GM23338 (cell line): ENCODE measurements at regions not wholly inside any gene's neighbourhood (a gene's known extent, or its start where the extent isn't known, plus 50 kb on each side); places are given as distances from the start of the nearest gene placed in this dataset.

ENCODE experiments used
- ATAC-seq: fragments of 200-7000 bp; cut with Tn5 transposase; 3 replicates; pipeline ENCODE4 v1.9.1; 2020
- DNase-seq: peaks from one replicate; pipeline ENCODE4 v3.0.0-alpha.2; 2015; ENCODE audit warnings: low spot score
- H2AFZ ChIP-seq: fragments of 200-600 bp; sonication (generic); 2 replicates; pipeline ENCODE4 v1.8.0; 2016; ENCODE audit warnings: antibody characterized with exemption, mild to moderate bottlenecking, moderate library complexity
- H3F3A ChIP-seq: fragments of 200-600 bp; sonication (generic); replicated peaks from 2 replicates; pipeline ENCODE4 v1.8.0; 2017; ENCODE audit warnings: antibody characterized with exemption, mixed run types, low read depth
- H3K27ac ChIP-seq: fragments of 200-600 bp; sonication (generic); 2 replicates; pipeline ENCODE4 v1.6.1; 2016; ENCODE audit warnings: low read depth
- H3K27me3 ChIP-seq: fragments of 200-600 bp; sonication (generic); 2 replicates; pipeline ENCODE4 v1.8.0; 2016; ENCODE audit warnings: mild to moderate bottlenecking, mixed run types, moderate library complexity; ENCODE audit not compliant: insufficient read depth
- H3K36me3 ChIP-seq: fragments of 200-600 bp; sonication (generic); 2 replicates; pipeline ENCODE4 v1.8.0; 2016; ENCODE audit warnings: mild to moderate bottlenecking; ENCODE audit not compliant: insufficient read depth
- H3K4me1 ChIP-seq: fragments of 200-600 bp; sonication (generic); 2 replicates; pipeline ENCODE4 v1.8.0; 2016; ENCODE audit warnings: mild to moderate bottlenecking, moderate library complexity; ENCODE audit not compliant: insufficient read depth
- H3K4me2 ChIP-seq: fragments of 200-600 bp; sonication (generic); 2 replicates; pipeline ENCODE4 v1.7.1; 2017; ENCODE audit warnings: mixed run types
- H3K4me3 ChIP-seq: fragments of 200-600 bp; sonication (generic); 2 replicates; pipeline ENCODE4 v1.6.1; 2016; ENCODE audit warnings: mixed run types
- H3K79me2 ChIP-seq: fragments of 200-600 bp; sonication (generic); replicated peaks from 2 replicates; pipeline ENCODE4 v1.8.0; 2017; ENCODE audit warnings: mild to moderate bottlenecking; ENCODE audit not compliant: insufficient read depth
- H3K9me2 ChIP-seq: fragments of 200-600 bp; sonication (generic); 2 replicates; pipeline ENCODE4 v1.8.0; 2017; ENCODE audit not compliant: insufficient read depth
- H4K20me1 ChIP-seq: fragments of 200-600 bp; sonication (generic); replicated peaks from 2 replicates; pipeline ENCODE4 v1.8.0; 2017; ENCODE audit warnings: mild to moderate bottlenecking; ENCODE audit not compliant: insufficient read depth
- H3K27ac Mint-ChIP-seq: 2 replicates; pipeline ENCODE4 v1.8.0; 2020; ENCODE audit warnings: inconsistent platforms, mild to moderate bottlenecking, moderate library complexity, mixed read lengths
- H3K27me3 Mint-ChIP-seq: 3 replicates; pipeline ENCODE4 v1.8.0; 2022; ENCODE audit warnings: low read depth, mild to moderate bottlenecking, moderate library complexity, mixed read lengths, inconsistent platforms; ENCODE audit not compliant: insufficient read depth, poor library complexity
- H3K36me3 Mint-ChIP-seq: 3 replicates; pipeline ENCODE4 v1.8.0; 2021; ENCODE audit warnings: low read depth, mild to moderate bottlenecking, inconsistent platforms, moderate library complexity, mixed read lengths
- H3K4me1 Mint-ChIP-seq: 3 replicates; pipeline ENCODE4 v1.8.0; 2020; ENCODE audit warnings: mild to moderate bottlenecking, inconsistent platforms, mixed read lengths
- H3K4me3 Mint-ChIP-seq: 3 replicates; pipeline ENCODE4 v1.8.0; 2021; ENCODE audit warnings: moderate library complexity, mild to moderate bottlenecking, inconsistent platforms, mixed read lengths
- H3K9me3 Mint-ChIP-seq: 3 replicates; pipeline ENCODE4 v1.8.0; 2020; ENCODE audit warnings: moderate library complexity, mild to moderate bottlenecking, inconsistent platforms, mixed read lengths
- CTCF ChIP-seq, 2 experiments: fragments of 200-600 bp in 1 of 2; sonication (generic) in 1 of 2; conservative IDR thresholded peaks; 2 replicates each; pipeline versions ENCODE4 v1.5.1 to v1.6.1; 2016 to 2017; ENCODE audit warnings: antibody characterized with exemption in 2 of 2, low read depth in 2 of 2, mild to moderate bottlenecking in 2 of 2, moderate library complexity in 1 of 2
- EZH2 ChIP-seq: fragments of 200-600 bp; sonication (generic); IDR thresholded peaks from one replicate; pipeline ENCODE4 v1.8.0; 2017; ENCODE audit warnings: antibody characterized with exemption, mild to moderate bottlenecking, low read depth; ENCODE audit not compliant: unreplicated experiment
- EZH2phosphoT487 ChIP-seq: fragments of 200-600 bp; sonication (generic); IDR thresholded peaks from one replicate; pipeline ENCODE4 v1.8.1; 2018; ENCODE audit warnings: antibody characterized with exemption; ENCODE audit not compliant: unreplicated experiment
- JUNB ChIP-seq: IDR thresholded peaks from one replicate; pipeline ENCODE4 v1.6.1; 2016; ENCODE audit warnings: antibody characterized with exemption; ENCODE audit not compliant: unreplicated experiment
- NANOG ChIP-seq: IDR thresholded peaks from 2 replicates; pipeline ENCODE4 v1.6.1; 2016; ENCODE audit warnings: antibody characterized with exemption, borderline replicate concordance
- POLR2AphosphoS5 ChIP-seq: IDR thresholded peaks from 2 replicates; pipeline ENCODE4 v1.6.1; 2016; ENCODE audit warnings: antibody characterized with exemption, low read depth
- REST ChIP-seq: IDR thresholded peaks from one replicate; pipeline ENCODE4 v1.6.1; 2018; ENCODE audit warnings: antibody characterized with exemption; ENCODE audit not compliant: unreplicated experiment
- STAT1 ChIP-seq: IDR thresholded peaks from one replicate; pipeline ENCODE4 v1.6.1; 2016; ENCODE audit warnings: antibody characterized with exemption; ENCODE audit not compliant: unreplicated experiment
- ZNF114 ChIP-seq: fragments of 250-450 bp; sonication (Bioruptor Pico); IDR thresholded peaks from 2 replicates; pipeline ENCODE4 v1.5.0; 2020; ENCODE audit warnings: mild to moderate bottlenecking, moderate library complexity
- ZNF331 ChIP-seq: fragments of 250-450 bp; sonication (Bioruptor Pico); IDR thresholded peaks from 2 replicates; pipeline ENCODE4 v1.5.0; 2020; ENCODE audit warnings: low read depth, mild to moderate bottlenecking, moderate library complexity
- TF ChIP-seq, protein P1 (sequence below): IDR thresholded peaks from 2 replicates; pipeline ENCODE4 v1.6.1; 2016; ENCODE audit warnings: antibody characterized with exemption

DNA sequence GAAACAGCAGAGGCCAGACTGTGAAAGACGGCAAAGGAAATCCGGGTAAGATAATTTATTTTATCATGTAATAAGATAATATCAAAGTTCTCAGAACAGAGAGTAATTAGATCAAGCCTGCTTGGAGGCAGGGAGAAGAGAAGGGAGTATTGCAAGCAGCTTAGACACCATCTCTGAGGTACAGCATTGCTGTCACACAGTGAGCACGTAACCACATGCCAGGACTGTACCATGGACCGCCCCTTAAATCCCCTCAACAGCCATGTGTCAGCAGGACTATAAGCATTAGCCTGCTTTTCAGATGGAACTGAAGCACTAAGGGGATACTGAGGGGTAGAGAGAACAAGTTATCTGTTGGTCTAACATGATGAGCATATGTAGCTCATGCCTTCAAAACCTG is 141.5 kb downstream of the C6orf118 start (continued):
- TF ChIP-seq REST: no peak
- TF ChIP-seq, protein P1, sequence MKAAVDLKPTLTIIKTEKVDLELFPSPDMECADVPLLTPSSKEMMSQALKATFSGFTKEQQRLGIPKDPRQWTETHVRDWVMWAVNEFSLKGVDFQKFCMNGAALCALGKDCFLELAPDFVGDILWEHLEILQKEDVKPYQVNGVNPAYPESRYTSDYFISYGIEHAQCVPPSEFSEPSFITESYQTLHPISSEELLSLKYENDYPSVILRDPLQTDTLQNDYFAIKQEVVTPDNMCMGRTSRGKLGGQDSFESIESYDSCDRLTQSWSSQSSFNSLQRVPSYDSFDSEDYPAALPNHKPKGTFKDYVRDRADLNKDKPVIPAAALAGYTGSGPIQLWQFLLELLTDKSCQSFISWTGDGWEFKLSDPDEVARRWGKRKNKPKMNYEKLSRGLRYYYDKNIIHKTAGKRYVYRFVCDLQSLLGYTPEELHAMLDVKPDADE: no peak
- TF ChIP-seq ZNF114 (CRISPR knock-in tag): no peak
- no peak for TF ChIP-seq JUNB
- TF ChIP-seq EZH2: no peak
- TF ChIP-seq STAT1: no peak
- TF ChIP-seq CTCF (conservative IDR thresholded peaks at IDR 0.05; ENCODE audit: low read depth in 2 of 2): no peak

DNA sequence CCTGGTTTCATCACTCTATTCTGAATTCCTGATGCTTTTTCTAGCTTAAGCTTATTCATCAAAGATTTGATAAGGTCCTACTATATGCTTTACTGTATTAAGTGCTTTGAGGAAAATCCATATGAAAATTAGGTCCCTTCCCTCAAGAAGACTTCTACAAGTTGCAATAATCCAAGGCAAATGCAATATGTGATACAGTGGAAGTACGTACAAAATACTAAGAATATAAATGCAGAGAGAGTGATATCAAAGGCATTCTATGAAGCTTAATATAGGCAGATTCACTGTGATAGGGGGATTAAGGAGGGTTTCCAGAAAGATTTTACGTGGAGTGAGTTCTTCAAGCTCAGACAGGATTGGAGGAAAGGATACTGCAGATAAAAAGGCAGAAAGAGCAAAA is 142.1 kb downstream of the C6orf118 start:
- ATAC-seq: no peak
- no peak overlapping the region for H2AFZ ChIP-seq
- H3K36me3 ChIP-seq: peaks cover 5% of the 10 kb centered on the region; the same call in 1 of the 2 replicates

DNA sequence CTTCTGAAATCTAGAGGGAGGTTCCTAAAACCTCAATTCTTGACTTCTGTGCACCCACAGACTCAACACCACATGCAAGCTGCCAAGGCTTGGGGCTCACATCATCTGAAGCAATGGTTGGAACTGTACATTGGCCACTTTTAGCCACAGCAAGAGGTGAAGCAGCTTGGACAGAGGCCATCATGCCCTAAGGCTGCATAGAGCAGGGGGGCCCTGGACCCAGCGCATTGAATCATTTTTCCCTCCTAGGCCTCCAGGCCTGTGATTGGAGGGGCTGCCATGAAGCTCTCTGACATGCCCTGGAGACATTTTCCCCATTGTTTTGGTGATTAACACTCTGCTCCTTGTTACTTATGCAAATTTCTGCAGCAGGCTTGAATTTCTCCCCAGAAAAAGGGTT is 145.9 kb downstream of the C6orf118 start:
- H3K4me1 Mint-ChIP-seq: no peaks in the 10 kb centered on the region
- peaks cover 2% of the 10 kb centered on the region for H3K27me3 Mint-ChIP-seq
- Histone ChIP-seq H4K20me1 (no peaks in the 10 kb centered on the region), H3F3A (no peaks in the 10 kb centered on the region), H3K27ac (no peak overlapping the region), H3K4me2 (no peak overlapping the region), H3K27me3 (no peaks in the 10 kb centered on the region), H3K36me3 (peaks cover 5% of the 10 kb centered on the region; the same call in 1 of the 2 replicates), H3K9me2 (peaks cover 5% of the 10 kb centered on the region; the same call in 1 of the 2 replicates), H3K4me3 (no peak overlapping the region), H3K79me2 (no peaks in the 10 kb centered on the region), H3K4me1 (no peaks in the 10 kb centered on the region), H2AFZ (no peak overlapping the region)
- ATAC-seq (no peak), DNase-seq (no peak)
- H3K9me3 Mint-ChIP-seq: peaks cover 47% of the 10 kb centered on the region
- H3K27ac Mint-ChIP-seq: no peak overlapping the region
- peaks cover 17% of the 10 kb centered on the region; the same call in 2 of the 3 replicates for H3K36me3 Mint-ChIP-seq
- no peak overlapping the region for H3K4me3 Mint-ChIP-seq
- TF ChIP-seq CTCF (conservative IDR thresholded peaks at IDR 0.05; ENCODE audit: low read depth in 2 of 2) (no peak), ZNF331 (no peak), POLR2AphosphoS5 (no peak), NANOG (no peak), STAT1 (no peak), EZH2phosphoT487 (no peak)

More for the DNA sequence above, 142.1 kb downstream of the C6orf118 start:
- Mint-ChIP-seq H3K36me3 (peaks cover 17% of the 10 kb centered on the region; the same call in 2 of the 3 replicates), H3K9me3 (peaks cover 35% of the 10 kb centered on the region), H3K27ac (no peak overlapping the region), H3K4me1 (no peaks in the 10 kb centered on the region), H3K4me3 (no peak overlapping the region), H3K27me3 (peaks cover 2% of the 10 kb centered on the region)
- no peaks in the 10 kb centered on the region for H3K79me2 ChIP-seq
- peaks cover 5% of the 10 kb centered on the region; the same call in 1 of the 2 replicates for H3K9me2 ChIP-seq
- H3K4me1 ChIP-seq: no peaks in the 10 kb centered on the region
- no peak overlapping the region for H3K27ac ChIP-seq
- no peaks in the 10 kb centered on the region for H3K27me3 ChIP-seq
- no peaks in the 10 kb centered on the region for H4K20me1 ChIP-seq
- no peak for TF ChIP-seq ZNF331
- no peak overlapping the region for H3K4me3 ChIP-seq
- no peak for DNase-seq
- H3K4me2 ChIP-seq: no peak overlapping the region
- H3F3A ChIP-seq: no peaks in the 10 kb centered on the region
